ENCODE measurements at regions not wholly inside any gene's neighbourhood (a gene's known extent, or its start where the extent isn't known, plus 50 kb on each side); places are given as distances from the start of the nearest gene placed in this dataset.

- TF ChIP-seq POLR2AphosphoS5 (IDR thresholded peaks at IDR 0.05) (no peak), CTCF (IDR thresholded peaks at IDR 0.05) (no peak), POLR2A (IDR thresholded peaks at IDR 0.05) (no peak)
Observed at GRCh38 chr14:97414718-97415098, 617.5 kb downstream of the VRK1 start.

All from prostate gland (tissue), 2 donors.